Sigmoid colon (tissue), 3 donors: ENCODE measurements at regions not wholly inside any gene's neighbourhood (a gene's known extent, or its start where the extent isn't known, plus 50 kb on each side); places are given as distances from the start of the nearest gene placed in this dataset.

Experiments
- POLR2A ChIP-seq, 2 donors: fragments of 450-650 bp; IDR thresholded peaks; one replicate each; pipeline ENCODE4 v1.6.1; 2016; ENCODE audit warnings: antibody characterized with exemption in 2 of 2, mild to moderate bottlenecking in 2 of 2, moderate library complexity in 2 of 2
- TF ChIP-seq, protein P1 (sequence below), 4 experiments: fragments of 450-650 bp in 3 of 4; fragments of 200-600 bp in 1 of 4; IDR thresholded peaks; one replicate each; pipeline ENCODE4 v1.5.1; 2016 to 2019; ENCODE audit warnings: antibody characterized with exemption in 4 of 4, mild to moderate bottlenecking in 3 of 4, moderate library complexity in 2 of 4

DNA sequence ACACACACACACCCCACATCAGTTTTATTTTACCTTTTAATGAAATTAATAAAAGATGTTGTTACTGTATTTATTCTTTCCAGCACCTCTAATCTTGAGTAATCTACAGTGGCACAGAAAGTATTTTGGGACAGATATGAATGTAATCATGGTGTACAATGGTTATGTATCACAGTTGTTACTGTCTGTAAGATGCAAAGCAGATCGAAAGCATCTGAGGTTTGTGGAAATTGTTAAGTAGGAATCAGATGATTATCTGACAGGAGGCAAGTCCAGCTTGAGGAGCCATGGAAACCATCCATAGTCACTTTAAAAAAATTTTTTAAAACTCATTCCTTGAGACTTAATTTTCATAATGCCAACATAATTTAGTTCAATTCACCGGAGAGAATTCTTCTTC, 636.3 kb upstream of the MARCKS start:
- TF ChIP-seq, protein P1, sequence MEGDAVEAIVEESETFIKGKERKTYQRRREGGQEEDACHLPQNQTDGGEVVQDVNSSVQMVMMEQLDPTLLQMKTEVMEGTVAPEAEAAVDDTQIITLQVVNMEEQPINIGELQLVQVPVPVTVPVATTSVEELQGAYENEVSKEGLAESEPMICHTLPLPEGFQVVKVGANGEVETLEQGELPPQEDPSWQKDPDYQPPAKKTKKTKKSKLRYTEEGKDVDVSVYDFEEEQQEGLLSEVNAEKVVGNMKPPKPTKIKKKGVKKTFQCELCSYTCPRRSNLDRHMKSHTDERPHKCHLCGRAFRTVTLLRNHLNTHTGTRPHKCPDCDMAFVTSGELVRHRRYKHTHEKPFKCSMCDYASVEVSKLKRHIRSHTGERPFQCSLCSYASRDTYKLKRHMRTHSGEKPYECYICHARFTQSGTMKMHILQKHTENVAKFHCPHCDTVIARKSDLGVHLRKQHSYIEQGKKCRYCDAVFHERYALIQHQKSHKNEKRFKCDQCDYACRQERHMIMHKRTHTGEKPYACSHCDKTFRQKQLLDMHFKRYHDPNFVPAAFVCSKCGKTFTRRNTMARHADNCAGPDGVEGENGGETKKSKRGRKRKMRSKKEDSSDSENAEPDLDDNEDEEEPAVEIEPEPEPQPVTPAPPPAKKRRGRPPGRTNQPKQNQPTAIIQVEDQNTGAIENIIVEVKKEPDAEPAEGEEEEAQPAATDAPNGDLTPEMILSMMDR (IDR thresholded peaks at IDR 0.05) = no peak
- no peak for TF ChIP-seq POLR2A (IDR thresholded peaks at IDR 0.05)
